Ovary (tissue), 3 donors: ENCODE measurements at regions not wholly inside any gene's neighbourhood (a gene's known extent, or its start where the extent isn't known, plus 50 kb on each side); places are given as distances from the start of the nearest gene placed in this dataset.

ENCODE experiments used
- EP300 ChIP-seq: sonication (generic); formaldehyde crosslinking; IDR thresholded peaks from one replicate; pipeline ENCODE4 v1.6.1; 2017; ENCODE audit warnings: antibody characterized with exemption
- POLR2A ChIP-seq: fragments of 450-650 bp; IDR thresholded peaks from one replicate; pipeline ENCODE4 v1.6.1; 2017; ENCODE audit warnings: antibody characterized with exemption, mild to moderate bottlenecking, moderate library complexity
- TF ChIP-seq, protein P1 (sequence below), 3 donors: fragments of 450-650 bp in 2 of 3; fragments of 200-600 bp in 1 of 3; IDR thresholded peaks; one replicate each; pipeline versions ENCODE4 v1.5.1 to v1.8.0; 2016 to 2022; ENCODE audit warnings: antibody characterized with exemption in 3 of 3, mild to moderate bottlenecking in 1 of 3
- donor health status: DM: no; HTN: no; CAD: no.

GRCh38 chr6:165200178-165200577, 109.2 kb downstream of the C6orf118 start:
- TF ChIP-seq, protein P1, sequence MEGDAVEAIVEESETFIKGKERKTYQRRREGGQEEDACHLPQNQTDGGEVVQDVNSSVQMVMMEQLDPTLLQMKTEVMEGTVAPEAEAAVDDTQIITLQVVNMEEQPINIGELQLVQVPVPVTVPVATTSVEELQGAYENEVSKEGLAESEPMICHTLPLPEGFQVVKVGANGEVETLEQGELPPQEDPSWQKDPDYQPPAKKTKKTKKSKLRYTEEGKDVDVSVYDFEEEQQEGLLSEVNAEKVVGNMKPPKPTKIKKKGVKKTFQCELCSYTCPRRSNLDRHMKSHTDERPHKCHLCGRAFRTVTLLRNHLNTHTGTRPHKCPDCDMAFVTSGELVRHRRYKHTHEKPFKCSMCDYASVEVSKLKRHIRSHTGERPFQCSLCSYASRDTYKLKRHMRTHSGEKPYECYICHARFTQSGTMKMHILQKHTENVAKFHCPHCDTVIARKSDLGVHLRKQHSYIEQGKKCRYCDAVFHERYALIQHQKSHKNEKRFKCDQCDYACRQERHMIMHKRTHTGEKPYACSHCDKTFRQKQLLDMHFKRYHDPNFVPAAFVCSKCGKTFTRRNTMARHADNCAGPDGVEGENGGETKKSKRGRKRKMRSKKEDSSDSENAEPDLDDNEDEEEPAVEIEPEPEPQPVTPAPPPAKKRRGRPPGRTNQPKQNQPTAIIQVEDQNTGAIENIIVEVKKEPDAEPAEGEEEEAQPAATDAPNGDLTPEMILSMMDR (IDR thresholded peaks at IDR 0.05) = no peak
- no peak for TF ChIP-seq POLR2A
- no peak for TF ChIP-seq EP300
